OCI-LY3 (cell line): ENCODE measurements at regions not wholly inside any gene's neighbourhood (a gene's known extent, or its start where the extent isn't known, plus 50 kb on each side); places are given as distances from the start of the nearest gene placed in this dataset.

Source experiments
- H2AFZ ChIP-seq: fragments of 200-600, 300-600 bp; shearing (Covaris generic); 2 replicates; pipeline ENCODE4 v1.6.0; 2014; ENCODE audit warnings: antibody characterized with exemption, low read depth, low read length
- H3K27ac ChIP-seq: fragments of 200-600, 300-600 bp; sonication (generic); 2 replicates; pipeline ENCODE4 v1.5.1; 2014; ENCODE audit warnings: mild to moderate bottlenecking, low read length, moderate library complexity, mixed read lengths
- H3K27me3 ChIP-seq: fragments of 200-600, 300-600 bp; sonication (generic); 2 replicates; pipeline ENCODE4 v1.6.1; 2014; ENCODE audit warnings: low read depth, low read length, mixed read lengths
- H3K36me3 ChIP-seq: fragments of 200-600, 300-600 bp; sonication (generic); replicated peaks from 2 replicates; pipeline ENCODE3; 2014; ENCODE audit warnings: low read depth, low read length, mixed read lengths
- H3K4me1 ChIP-seq: fragments of 300-600, 200-600 bp; sonication (generic); 2 replicates; pipeline ENCODE4 v1.6.1; 2014; ENCODE audit warnings: low read length, mixed read lengths
- H3K4me2 ChIP-seq: fragments of 200-600, 300-600 bp; sonication (generic); 2 replicates; pipeline ENCODE4 v1.6.1; 2014; ENCODE audit warnings: low read length, mixed read lengths
- H3K4me3 ChIP-seq: fragments of 300-600, 200-600 bp; sonication (generic); 2 replicates; pipeline ENCODE4 v1.5.1; 2014; ENCODE audit warnings: antibody characterized with exemption, mild to moderate bottlenecking, low read length, moderate library complexity
- H3K79me2 ChIP-seq: fragments of 300-600, 200-600 bp; shearing (Covaris generic); 2 replicates; pipeline ENCODE4 v1.6.1; 2014; ENCODE audit warnings: mild to moderate bottlenecking, low read length, mixed read lengths
- H3K9ac ChIP-seq: fragments of 300-600, 200-600 bp; shearing (Covaris generic); 2 replicates; pipeline ENCODE4 v1.6.0; 2014; ENCODE audit warnings: mild to moderate bottlenecking, low read length, moderate library complexity
- H3K9me3 ChIP-seq: fragments of 200-600, 300-600 bp; shearing (Covaris generic); 2 replicates; pipeline ENCODE4 v1.6.1; 2014; ENCODE audit warnings: low read length, mixed read lengths; ENCODE audit not compliant: insufficient read depth
- H4K20me1 ChIP-seq: fragments of 200-600, 300-600 bp; sonication (generic); 2 replicates; pipeline ENCODE4 v1.6.1; 2016; ENCODE audit warnings: low read length, mixed read lengths; ENCODE audit not compliant: insufficient read depth
- EZH2phosphoT487 ChIP-seq: fragments of 200-600 bp; shearing (Covaris generic); IDR thresholded peaks from 2 replicates; pipeline ENCODE4 v1.6.1; 2018; ENCODE audit warnings: antibody characterized with exemption, mixed run types, low read depth
- TF ChIP-seq, protein P1 (sequence below): fragments of 200-600, 300-600 bp; sonication (generic); IDR thresholded peaks from 2 replicates; pipeline ENCODE4 v1.5.1; 2014; ENCODE audit warnings: antibody characterized with exemption, low read length, low read depth

- TF ChIP-seq EZH2phosphoT487 = no peak
- TF ChIP-seq, protein P1, sequence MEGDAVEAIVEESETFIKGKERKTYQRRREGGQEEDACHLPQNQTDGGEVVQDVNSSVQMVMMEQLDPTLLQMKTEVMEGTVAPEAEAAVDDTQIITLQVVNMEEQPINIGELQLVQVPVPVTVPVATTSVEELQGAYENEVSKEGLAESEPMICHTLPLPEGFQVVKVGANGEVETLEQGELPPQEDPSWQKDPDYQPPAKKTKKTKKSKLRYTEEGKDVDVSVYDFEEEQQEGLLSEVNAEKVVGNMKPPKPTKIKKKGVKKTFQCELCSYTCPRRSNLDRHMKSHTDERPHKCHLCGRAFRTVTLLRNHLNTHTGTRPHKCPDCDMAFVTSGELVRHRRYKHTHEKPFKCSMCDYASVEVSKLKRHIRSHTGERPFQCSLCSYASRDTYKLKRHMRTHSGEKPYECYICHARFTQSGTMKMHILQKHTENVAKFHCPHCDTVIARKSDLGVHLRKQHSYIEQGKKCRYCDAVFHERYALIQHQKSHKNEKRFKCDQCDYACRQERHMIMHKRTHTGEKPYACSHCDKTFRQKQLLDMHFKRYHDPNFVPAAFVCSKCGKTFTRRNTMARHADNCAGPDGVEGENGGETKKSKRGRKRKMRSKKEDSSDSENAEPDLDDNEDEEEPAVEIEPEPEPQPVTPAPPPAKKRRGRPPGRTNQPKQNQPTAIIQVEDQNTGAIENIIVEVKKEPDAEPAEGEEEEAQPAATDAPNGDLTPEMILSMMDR = no peak
- Histone ChIP-seq H2AFZ (no peak overlapping the region), H3K4me3 (no peak overlapping the region), H3K79me2 (no peaks in the 10 kb centered on the region), H4K20me1 (no peaks in the 10 kb centered on the region), H3K4me1 (no peaks in the 10 kb centered on the region), H3K9ac (no peak overlapping the region), H3K27me3 (peaks cover 15% of the 10 kb centered on the region; the same call in 1 of the 2 replicates), H3K9me3 (no peaks in the 10 kb centered on the region), H3K36me3 (no peaks in the 10 kb centered on the region), H3K27ac (no peak overlapping the region), H3K4me2 (no peak overlapping the region)
These were observed 482.8 kb downstream of the TBC1D22A start for GRCh38 chr22:47245286-47245685.

- H3K9me3 ChIP-seq = no peaks in the 10 kb centered on the region
- H3K27ac ChIP-seq = no peak overlapping the region
- no peak overlapping the region for H2AFZ ChIP-seq
- peak overlapping the region; percentile 10 for H3K4me2 ChIP-seq
- peaks cover 15% of the 10 kb centered on the region for H3K27me3 ChIP-seq
- H3K79me2 ChIP-seq = no peaks in the 10 kb centered on the region
- no peaks in the 10 kb centered on the region for H3K36me3 ChIP-seq
- no peak overlapping the region for H3K4me3 ChIP-seq
- TF ChIP-seq EZH2phosphoT487 = no peak
- TF ChIP-seq, protein P1 = no peak
- no peaks in the 10 kb centered on the region for H4K20me1 ChIP-seq
- peaks cover 7% of the 10 kb centered on the region; the same call in 1 of the 2 replicates for H3K4me1 ChIP-seq
- H3K9ac ChIP-seq = no peak overlapping the region
These were observed 477.7 kb downstream of the TBC1D22A start for GRCh38 chr22:47240116-47240515.

GRCh38 chr22:47239474-47239860 is 477.0 kb downstream of the TBC1D22A start:
- H2AFZ ChIP-seq = no peak overlapping the region
- peaks cover 12% of the 10 kb centered on the region for H3K27me3 ChIP-seq
- H3K9me3 ChIP-seq = no peaks in the 10 kb centered on the region
- H3K9ac ChIP-seq = no peak overlapping the region
- peaks cover 7% of the 10 kb centered on the region; the same call in 1 of the 2 replicates for H3K4me1 ChIP-seq
- H3K36me3 ChIP-seq = no peaks in the 10 kb centered on the region
- no peaks in the 10 kb centered on the region for H4K20me1 ChIP-seq
- H3K27ac ChIP-seq = no peak overlapping the region
- H3K4me3 ChIP-seq = no peak overlapping the region
- TF ChIP-seq, protein P1 = no peak
- no peak for TF ChIP-seq EZH2phosphoT487
- no peak overlapping the region; the same call in 1 of the 2 replicates for H3K4me2 ChIP-seq
- H3K79me2 ChIP-seq = no peaks in the 10 kb centered on the region

GRCh38 chr22:47238690-47239473 is 476.4 kb downstream of the TBC1D22A start:
- Histone ChIP-seq H3K9ac (no peak overlapping the region), H3K36me3 (no peaks in the 10 kb centered on the region), H2AFZ (no peak overlapping the region), H3K27ac (no peak overlapping the region), H3K4me3 (no peak overlapping the region), H3K27me3 (peaks cover 9% of the 10 kb centered on the region), H3K9me3 (no peaks in the 10 kb centered on the region), H4K20me1 (no peaks in the 10 kb centered on the region), H3K4me2 (no peak overlapping the region), H3K4me1 (peaks cover 7% of the 10 kb centered on the region; the same call in 1 of the 2 replicates), H3K79me2 (no peaks in the 10 kb centered on the region)
- TF ChIP-seq, protein P1 = no peak
- TF ChIP-seq EZH2phosphoT487 = no peak
